Stomach (tissue), 4 donors: ENCODE measurements at regions not wholly inside any gene's neighbourhood (a gene's known extent, or its start where the extent isn't known, plus 50 kb on each side); places are given as distances from the start of the nearest gene placed in this dataset.

Source experiments
- EP300 ChIP-seq: sonication (generic); formaldehyde crosslinking; IDR thresholded peaks from one replicate; pipeline ENCODE4 v1.6.1; 2017; ENCODE audit warnings: antibody characterized with exemption
- POLR2A ChIP-seq, 4 donors: fragments of 450-650 bp; IDR thresholded peaks; one replicate each; pipeline ENCODE4 v1.6.1; 2016; ENCODE audit warnings: antibody characterized with exemption in 4 of 4, control low read depth in 2 of 4, mild to moderate bottlenecking in 1 of 4, moderate library complexity in 1 of 4
- TF ChIP-seq, protein P1 (sequence below), 7 experiments: fragments of 450-650 bp in 4 of 7; fragments of 200-600 bp in 3 of 7; sonication (generic) in 3 of 7; IDR thresholded peaks; one replicate each; pipeline ENCODE4 v1.5.1; 2016 to 2019; ENCODE audit warnings: antibody characterized with exemption in 7 of 7, control low read depth in 2 of 7, mild to moderate bottlenecking in 1 of 7

DNA sequence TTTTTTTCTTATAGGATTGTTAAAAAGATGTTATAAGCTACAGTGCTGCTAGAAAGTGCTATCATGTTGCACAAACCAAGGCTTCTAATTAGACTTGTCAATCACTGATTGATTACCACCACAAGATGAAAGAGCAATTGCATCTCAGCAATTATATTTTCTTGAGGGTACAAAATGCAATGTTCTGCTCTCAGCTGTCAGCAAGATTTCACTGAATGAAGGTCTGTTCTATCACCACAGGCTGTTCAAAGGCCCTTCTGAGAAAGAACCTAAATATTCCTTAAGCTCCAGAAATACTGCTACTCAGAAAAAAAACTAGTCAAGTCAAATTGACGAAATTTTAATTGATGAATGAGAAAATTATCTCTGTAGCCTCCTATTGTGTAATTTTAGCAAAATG is 301.9 kb upstream of the KYNU start:
- TF ChIP-seq POLR2A (IDR thresholded peaks at IDR 0.05) (no peak), EP300 (no peak)
- TF ChIP-seq, protein P1, sequence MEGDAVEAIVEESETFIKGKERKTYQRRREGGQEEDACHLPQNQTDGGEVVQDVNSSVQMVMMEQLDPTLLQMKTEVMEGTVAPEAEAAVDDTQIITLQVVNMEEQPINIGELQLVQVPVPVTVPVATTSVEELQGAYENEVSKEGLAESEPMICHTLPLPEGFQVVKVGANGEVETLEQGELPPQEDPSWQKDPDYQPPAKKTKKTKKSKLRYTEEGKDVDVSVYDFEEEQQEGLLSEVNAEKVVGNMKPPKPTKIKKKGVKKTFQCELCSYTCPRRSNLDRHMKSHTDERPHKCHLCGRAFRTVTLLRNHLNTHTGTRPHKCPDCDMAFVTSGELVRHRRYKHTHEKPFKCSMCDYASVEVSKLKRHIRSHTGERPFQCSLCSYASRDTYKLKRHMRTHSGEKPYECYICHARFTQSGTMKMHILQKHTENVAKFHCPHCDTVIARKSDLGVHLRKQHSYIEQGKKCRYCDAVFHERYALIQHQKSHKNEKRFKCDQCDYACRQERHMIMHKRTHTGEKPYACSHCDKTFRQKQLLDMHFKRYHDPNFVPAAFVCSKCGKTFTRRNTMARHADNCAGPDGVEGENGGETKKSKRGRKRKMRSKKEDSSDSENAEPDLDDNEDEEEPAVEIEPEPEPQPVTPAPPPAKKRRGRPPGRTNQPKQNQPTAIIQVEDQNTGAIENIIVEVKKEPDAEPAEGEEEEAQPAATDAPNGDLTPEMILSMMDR (IDR thresholded peaks at IDR 0.05), result no peak
